SHP77 (cell line): ENCODE measurements at regions not wholly inside any gene's neighbourhood (a gene's known extent, or its start where the extent isn't known, plus 50 kb on each side); places are given as distances from the start of the nearest gene placed in this dataset.

Experiments used
- DNase-seq, 2 experiments: peaks; one replicate each; lab custom pipeline; 2025; lab: John Stamatoyannopoulos, UW

- no peak for DNase-seq
Observed at GRCh38 chr2:217064234-217065011, 204.6 kb upstream of the TNP1 start.

- DNase-seq: no peak
Observed at GRCh38 chr2:217063238-217063755, 203.4 kb upstream of the TNP1 start.

GRCh38 chr2:217062768-217063167 lies 202.9 kb upstream of the TNP1 start:
- no peak for DNase-seq

GRCh38 chr2:217061916-217062505 lies 202.1 kb upstream of the TNP1 start:
- no peak for DNase-seq

GRCh38 chr2:217060951-217061547 lies 201.2 kb upstream of the TNP1 start:
- DNase-seq: no peak

GRCh38 chr2:217060516-217060915 lies 200.7 kb upstream of the TNP1 start:
- DNase-seq: no peak

- no peak for DNase-seq
Observed at GRCh38 chr2:217058791-217059755, 199.2 kb upstream of the TNP1 start.

- no peak for DNase-seq
Observed at GRCh38 chr2:217057773-217058172, 197.9 kb upstream of the TNP1 start.

- DNase-seq: no peak
Observed at GRCh38 chr2:217055624-217056023, 195.8 kb upstream of the TNP1 start.

GRCh38 chr2:217054791-217055190 lies 194.9 kb upstream of the TNP1 start:
- peak; percentile 43 to 73 for DNase-seq

GRCh38 chr2:217052856-217053577 lies 193.2 kb upstream of the TNP1 start:
- no peak for DNase-seq

- DNase-seq: no peak
Observed at GRCh38 chr2:217051416-217051815, 191.6 kb upstream of the TNP1 start.

GRCh38 chr2:217049956-217050355 lies 190.1 kb upstream of the TNP1 start:
- DNase-seq: peak; percentile 88

GRCh38 chr2:217049422-217049821 lies 189.6 kb upstream of the TNP1 start:
- peak; percentile 73 to 78 for DNase-seq

GRCh38 chr2:217048730-217049129 lies 188.9 kb upstream of the TNP1 start:
- DNase-seq: peak; percentile 78 to 86

GRCh38 chr2:217047631-217048030 lies 187.8 kb upstream of the TNP1 start:
- no peak for DNase-seq

- no peak for DNase-seq
Observed at GRCh38 chr2:217047209-217047608, 187.3 kb upstream of the TNP1 start.

- DNase-seq: no peak
Observed at GRCh38 chr2:217045700-217046475, 186.0 kb upstream of the TNP1 start.

GRCh38 chr2:217040099-217040498 lies 180.2 kb upstream of the TNP1 start:
- DNase-seq: no peak

- no peak for DNase-seq
Observed at GRCh38 chr2:217038001-217038400, 178.1 kb upstream of the TNP1 start.
